H4 (cell line): ENCODE measurements at regions not wholly inside any gene's neighbourhood (a gene's known extent, or its start where the extent isn't known, plus 50 kb on each side); places are given as distances from the start of the nearest gene placed in this dataset.
A peak's percentile ranks its signal among the peaks of the same experiment; 100 is the strongest.
"Not testable (repeated sequence)": the region's sequence is repeated elsewhere in the genome, so short reads cannot be mapped to it uniquely, and the experiment has no call there.

ENCODE experiments used
- DNase-seq: peaks from one replicate; pipeline ENCODE4 v3.0.0-alpha.2; 2015; ENCODE audit warnings: low spot score

GRCh38 chr21:14613486-14614224 lies 67.5 kb upstream of the SAMSN1 start:
- DNase-seq: no peak

GRCh38 chr21:14610119-14610518 lies 64.0 kb upstream of the SAMSN1 start:
- not testable (repeated sequence) for DNase-seq

GRCh38 chr21:14609274-14609673 lies 63.2 kb upstream of the SAMSN1 start:
- DNase-seq: no peak

- no peak for DNase-seq
Measured at GRCh38 chr21:14607262-14607661, 61.1 kb upstream of the SAMSN1 start.

GRCh38 chr21:14603202-14603601 lies 57.1 kb upstream of the SAMSN1 start:
- peak; percentile 27 for DNase-seq

GRCh38 chr21:14602382-14602958 lies 56.4 kb upstream of the SAMSN1 start:
- no peak for DNase-seq

GRCh38 chr21:14600569-14601297 lies 54.6 kb upstream of the SAMSN1 start:
- no peak for DNase-seq

- no peak for DNase-seq
Measured at GRCh38 chr21:14598065-14598464, 52.0 kb upstream of the SAMSN1 start.
